HEK293 (cell line): ENCODE measurements at regions not wholly inside any gene's neighbourhood (a gene's known extent, or its start where the extent isn't known, plus 50 kb on each side); places are given as distances from the start of the nearest gene placed in this dataset.

Experiments used
- CTCF ChIA-PET: fragments of 350-600 bp; formaldehyde crosslinking; extraction: SDS; loops from one replicate; lab custom pipeline; 2021; ENCODE audit warnings: antibody characterized with exemption; lab: Yijun Ruan, JAX
- POLR2A ChIA-PET: fragments of 300-600 bp; formaldehyde crosslinking; extraction: SDS; loops from one replicate; lab custom pipeline; 2020; ENCODE audit warnings: antibody characterized with exemption, inconsistent platforms; lab: Yijun Ruan, JAX
- H3K27ac ChIP-seq: fragments of 200-500 bp; sonication (Bioruptor generic); 2 replicates; pipeline ENCODE4 v1.5.1; 2014; ENCODE audit warnings: low read depth, low read length, control low read depth, inconsistent platforms; ENCODE audit errors: extremely low read depth
- H3K36me3 ChIP-seq, 2 experiments: fragments of 200-500 bp in 1 of 2; sonication (Bioruptor generic) in 1 of 2; 1 replicate in 1 of 2; 2 replicates in 1 of 2; pipeline ENCODE4 v1.5.1; 2014 to 2017; ENCODE audit warnings: inconsistent platforms in 2 of 2, low read length in 2 of 2; ENCODE audit not compliant: control insufficient read depth in 2 of 2, insufficient read depth in 1 of 2
- H3K4me1 ChIP-seq: fragments of 200-500 bp; sonication (Bioruptor generic); 2 replicates; pipeline ENCODE4 v1.5.1; 2014; ENCODE audit warnings: mild to moderate bottlenecking, low read length, inconsistent platforms; ENCODE audit not compliant: control insufficient read depth, insufficient read depth
- H3K4me3 ChIP-seq: 2 replicates; pipeline ENCODE4 v1.5.1; 2011; ENCODE audit warnings: low read depth, mild to moderate bottlenecking, control low read depth, low read length, moderate library complexity
- H3K9me3 ChIP-seq: fragments of 200-500 bp; sonication (Bioruptor generic); 2 replicates; pipeline ENCODE4 v1.5.1; 2014; ENCODE audit warnings: low read depth, low read length, inconsistent platforms; ENCODE audit not compliant: control insufficient read depth, insufficient read depth
- GLI4 ChIP-seq: fragments of 450-650 bp; formaldehyde crosslinking; IDR thresholded peaks from 2 replicates; pipeline ENCODE4 v1.5.1; 2016; ENCODE audit warnings: missing biosample characterization, missing genetic modification characterization
- GLIS1 ChIP-seq: fragments of 450-650 bp; formaldehyde crosslinking; IDR thresholded peaks from 2 replicates; pipeline ENCODE4 v1.5.1; 2016; ENCODE audit warnings: missing biosample characterization, missing genetic modification characterization
- HOXC10 ChIP-seq: sonication (generic); formaldehyde crosslinking; IDR thresholded peaks from 2 replicates; pipeline ENCODE4 v1.8.1; 2023; ENCODE audit warnings: mild to moderate bottlenecking, missing genetic modification reagents
- KLF9 ChIP-seq: fragments of 450-650 bp; formaldehyde crosslinking; IDR thresholded peaks from 2 replicates; pipeline ENCODE4 v1.5.1; 2016; ENCODE audit warnings: missing biosample characterization, missing genetic modification characterization, low read depth
- OSR2 ChIP-seq: fragments of 450-650 bp; formaldehyde crosslinking; IDR thresholded peaks from 2 replicates; pipeline ENCODE4 v1.5.1; 2016; ENCODE audit warnings: missing biosample characterization, missing genetic modification characterization
- SETDB1 ChIP-seq: IDR thresholded peaks from one replicate; pipeline ENCODE4 v1.6.1; 2017; ENCODE audit warnings: mild to moderate bottlenecking, low read length, moderate library complexity, mixed read lengths; ENCODE audit not compliant: insufficient read length
- YY1 ChIP-seq: fragments of 450-650 bp; formaldehyde crosslinking; IDR thresholded peaks from 2 replicates; pipeline ENCODE4 v1.5.1; 2018; ENCODE audit warnings: missing biosample characterization, missing genetic modification characterization
- ZBTB1 ChIP-seq: fragments of 450-650 bp; formaldehyde crosslinking; IDR thresholded peaks from 2 replicates; pipeline ENCODE4 v1.5.1; 2016; ENCODE audit warnings: missing biosample characterization, missing genetic modification characterization
- ZBTB48 ChIP-seq: fragments of 450-650 bp; formaldehyde crosslinking; IDR thresholded peaks from 2 replicates; pipeline ENCODE4 v1.5.1; 2016; ENCODE audit warnings: missing biosample characterization, missing genetic modification characterization
- ZNF169 ChIP-seq: fragments of 450-650 bp; formaldehyde crosslinking; IDR thresholded peaks from 2 replicates; pipeline ENCODE4 v1.5.1; 2016; ENCODE audit warnings: missing biosample characterization, missing genetic modification characterization
- ZNF174 ChIP-seq: fragments of 450-650 bp; formaldehyde crosslinking; IDR thresholded peaks from 2 replicates; pipeline ENCODE4 v1.5.0; 2017; ENCODE audit warnings: missing biosample characterization, mild to moderate bottlenecking, missing genetic modification characterization
- ZNF366 ChIP-seq: fragments of 450-650 bp; formaldehyde crosslinking; conservative IDR thresholded peaks from 2 replicates; pipeline ENCODE4 v1.5.1; 2016; ENCODE audit warnings: missing biosample characterization, missing genetic modification characterization
- ZNF555 ChIP-seq: fragments of 450-650 bp; formaldehyde crosslinking; conservative IDR thresholded peaks from 2 replicates; pipeline ENCODE4 v1.5.1; 2017; ENCODE audit warnings: missing biosample characterization, mild to moderate bottlenecking, missing genetic modification characterization, inconsistent platforms
- ZNF776 ChIP-seq: fragments of 450-650 bp; formaldehyde crosslinking; IDR thresholded peaks from 2 replicates; pipeline ENCODE4 v1.5.0; 2017; ENCODE audit warnings: missing biosample characterization, missing genetic modification characterization, borderline replicate concordance
- ZXDB ChIP-seq: fragments of 450-650 bp; formaldehyde crosslinking; IDR thresholded peaks from 2 replicates; pipeline ENCODE4 v1.5.1; 2016; ENCODE audit warnings: missing biosample characterization, missing genetic modification characterization
- TF ChIP-seq, protein P1 (sequence below): fragments of 450-650 bp; formaldehyde crosslinking; IDR thresholded peaks from 2 replicates; pipeline ENCODE4 v1.5.1; 2016; ENCODE audit warnings: missing biosample characterization, missing genetic modification characterization
- TF ChIP-seq, protein P2 (sequence below): fragments of 450-650 bp; formaldehyde crosslinking; IDR thresholded peaks from 2 replicates; pipeline ENCODE4 v1.5.1; 2016; ENCODE audit warnings: missing biosample characterization, missing genetic modification characterization, borderline replicate concordance
- TF ChIP-seq, protein P3 (sequence below): fragments of 450-650 bp; IDR thresholded peaks from 2 replicates; pipeline ENCODE4 v1.5.1; 2018; ENCODE audit warnings: missing biosample characterization, missing genetic modification characterization
- TF ChIP-seq, protein P4 (sequence below): fragments of 450-650 bp; formaldehyde crosslinking; IDR thresholded peaks from 2 replicates; pipeline ENCODE4 v1.5.1; 2016; ENCODE audit warnings: missing biosample characterization, missing genetic modification characterization

DNA sequence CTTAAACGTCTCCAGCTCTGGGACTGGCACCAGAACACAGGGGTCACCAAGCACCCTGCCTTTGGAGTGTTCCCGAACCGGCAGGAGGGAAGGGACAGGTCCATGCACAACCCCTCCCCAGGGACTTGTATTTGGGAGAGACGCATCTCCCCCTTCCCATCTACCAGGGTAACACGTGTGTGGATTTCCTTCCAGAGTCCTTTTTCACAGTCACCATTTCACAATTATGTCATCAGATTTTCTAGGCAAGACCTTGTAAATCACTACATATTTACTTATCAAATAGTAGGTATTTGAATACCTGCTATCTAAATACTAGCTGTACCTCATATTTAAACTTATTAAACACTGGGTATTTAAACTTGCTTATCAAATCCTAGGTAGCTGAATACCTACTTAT lies 57.4 kb upstream of the AJAP1 start (continued):
- TF ChIP-seq ZNF169, result no peak
- TF ChIP-seq, protein P1, sequence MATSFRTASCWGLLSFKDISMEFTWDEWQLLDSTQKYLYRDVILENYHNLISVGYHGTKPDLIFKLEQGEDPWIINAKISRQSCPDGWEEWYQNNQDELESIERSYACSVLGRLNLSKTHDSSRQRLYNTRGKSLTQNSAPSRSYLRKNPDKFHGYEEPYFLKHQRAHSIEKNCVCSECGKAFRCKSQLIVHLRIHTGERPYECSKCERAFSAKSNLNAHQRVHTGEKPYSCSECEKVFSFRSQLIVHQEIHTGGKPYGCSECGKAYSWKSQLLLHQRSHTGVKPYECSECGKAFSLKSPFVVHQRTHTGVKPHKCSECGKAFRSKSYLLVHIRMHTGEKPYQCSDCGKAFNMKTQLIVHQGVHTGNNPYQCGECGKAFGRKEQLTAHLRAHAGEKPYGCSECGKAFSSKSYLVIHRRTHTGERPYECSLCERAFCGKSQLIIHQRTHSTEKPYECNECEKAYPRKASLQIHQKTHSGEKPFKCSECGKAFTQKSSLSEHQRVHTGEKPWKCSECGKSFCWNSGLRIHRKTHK (tag by site-specific recombination), result no peak
- TF ChIP-seq SETDB1, result no peak
- TF ChIP-seq ZNF366 (tag by site-specific recombination), result no peak
- no peak for TF ChIP-seq KLF9 (tag by site-specific recombination)
- TF ChIP-seq, protein P2, sequence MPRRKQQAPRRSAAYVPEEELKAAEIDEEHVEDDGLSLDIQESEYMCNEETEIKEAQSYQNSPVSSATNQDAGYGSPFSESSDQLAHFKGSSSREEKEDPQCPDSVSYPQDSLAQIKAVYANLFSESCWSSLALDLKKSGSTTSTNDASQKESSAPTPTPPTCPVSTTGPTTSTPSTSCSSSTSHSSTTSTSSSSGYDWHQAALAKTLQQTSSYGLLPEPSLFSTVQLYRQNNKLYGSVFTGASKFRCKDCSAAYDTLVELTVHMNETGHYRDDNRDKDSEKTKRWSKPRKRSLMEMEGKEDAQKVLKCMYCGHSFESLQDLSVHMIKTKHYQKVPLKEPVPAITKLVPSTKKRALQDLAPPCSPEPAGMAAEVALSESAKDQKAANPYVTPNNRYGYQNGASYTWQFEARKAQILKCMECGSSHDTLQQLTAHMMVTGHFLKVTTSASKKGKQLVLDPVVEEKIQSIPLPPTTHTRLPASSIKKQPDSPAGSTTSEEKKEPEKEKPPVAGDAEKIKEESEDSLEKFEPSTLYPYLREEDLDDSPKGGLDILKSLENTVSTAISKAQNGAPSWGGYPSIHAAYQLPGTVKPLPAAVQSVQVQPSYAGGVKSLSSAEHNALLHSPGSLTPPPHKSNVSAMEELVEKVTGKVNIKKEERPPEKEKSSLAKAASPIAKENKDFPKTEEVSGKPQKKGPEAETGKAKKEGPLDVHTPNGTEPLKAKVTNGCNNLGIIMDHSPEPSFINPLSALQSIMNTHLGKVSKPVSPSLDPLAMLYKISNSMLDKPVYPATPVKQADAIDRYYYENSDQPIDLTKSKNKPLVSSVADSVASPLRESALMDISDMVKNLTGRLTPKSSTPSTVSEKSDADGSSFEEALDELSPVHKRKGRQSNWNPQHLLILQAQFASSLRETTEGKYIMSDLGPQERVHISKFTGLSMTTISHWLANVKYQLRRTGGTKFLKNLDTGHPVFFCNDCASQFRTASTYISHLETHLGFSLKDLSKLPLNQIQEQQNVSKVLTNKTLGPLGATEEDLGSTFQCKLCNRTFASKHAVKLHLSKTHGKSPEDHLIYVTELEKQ, result no peak
- TF ChIP-seq, all 188 proteins: peak for 0

DNA sequence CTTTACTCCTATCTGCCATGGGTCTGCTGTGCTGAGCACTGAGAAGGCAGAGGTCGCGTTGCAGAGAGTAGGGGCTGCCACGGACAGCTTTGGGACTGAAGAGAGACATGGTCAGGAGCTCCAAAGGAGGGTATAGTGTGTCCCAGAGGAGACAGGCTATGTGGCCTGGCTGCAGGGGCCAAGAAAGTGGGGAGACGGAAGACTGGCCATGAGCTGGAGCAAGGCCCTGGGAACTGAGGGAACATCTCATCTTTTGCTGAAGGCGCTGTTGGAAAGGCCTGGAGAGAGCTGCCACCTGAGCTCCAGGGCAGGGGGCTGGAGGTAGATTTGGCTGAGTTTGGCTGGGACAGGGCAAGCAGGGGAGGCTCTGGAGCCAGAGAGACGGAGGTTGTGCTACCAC lies 55.8 kb upstream of the AJAP1 start:
- Histone ChIP-seq H3K4me3 (no peak overlapping the region), H3K9me3 (no peaks in the 10 kb centered on the region)
- POLR2A ChIA-PET, result no interaction called here
- no peak for TF ChIP-seq GLI4 (tag by site-specific recombination)
- no peak for TF ChIP-seq YY1
- no peak for TF ChIP-seq ZBTB1 (tag by site-specific recombination)
- no peak for TF ChIP-seq ZBTB48 (tag by site-specific recombination)
- TF ChIP-seq, all 188 proteins: peak for 0
- CTCF ChIA-PET, result no interaction called here
- H3K27ac ChIP-seq, result no peak overlapping the region
- no peaks in the 10 kb centered on the region for H3K36me3 ChIP-seq
- H3K4me1 ChIP-seq, result no peaks in the 10 kb centered on the region

DNA sequence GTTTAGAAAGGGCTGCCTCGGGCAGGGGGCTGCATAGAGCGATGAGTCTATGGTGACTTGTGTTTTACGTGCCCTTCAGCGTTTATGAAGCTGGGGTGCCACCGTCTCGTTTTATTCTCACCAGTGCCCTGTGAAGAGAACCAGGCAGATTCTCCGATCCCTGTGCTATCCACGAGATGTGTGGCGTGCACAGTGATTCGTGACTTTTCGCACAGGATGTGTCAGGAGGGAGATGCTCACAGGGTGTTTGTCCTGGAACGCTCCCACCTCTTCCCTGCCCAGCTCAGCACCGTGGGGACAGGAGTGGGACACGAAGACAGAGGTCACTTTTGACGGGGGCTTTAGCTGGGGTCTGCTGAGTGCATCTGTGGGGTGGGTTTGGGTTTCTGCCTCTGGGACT lies 54.9 kb upstream of the AJAP1 start:
- Histone ChIP-seq H3K27ac (no peak overlapping the region), H3K4me1 (no peaks in the 10 kb centered on the region), H3K4me3 (no peak overlapping the region), H3K36me3 (no peaks in the 10 kb centered on the region), H3K9me3 (no peaks in the 10 kb centered on the region)
- ChIA-PET POLR2A (no interaction called here), CTCF (no interaction called here)
- TF ChIP-seq ZNF776 (no peak), ZXDB (tag by site-specific recombination) (no peak), ZNF174 (tag by site-specific recombination) (no peak), ZNF555 (tag by site-specific recombination) (no peak), ZBTB1 (tag by site-specific recombination) (no peak), HOXC10 (CRISPR knock-in tag) (no peak), ZNF169 (no peak), GLIS1 (no peak), OSR2 (no peak)
- TF ChIP-seq, protein P3, sequence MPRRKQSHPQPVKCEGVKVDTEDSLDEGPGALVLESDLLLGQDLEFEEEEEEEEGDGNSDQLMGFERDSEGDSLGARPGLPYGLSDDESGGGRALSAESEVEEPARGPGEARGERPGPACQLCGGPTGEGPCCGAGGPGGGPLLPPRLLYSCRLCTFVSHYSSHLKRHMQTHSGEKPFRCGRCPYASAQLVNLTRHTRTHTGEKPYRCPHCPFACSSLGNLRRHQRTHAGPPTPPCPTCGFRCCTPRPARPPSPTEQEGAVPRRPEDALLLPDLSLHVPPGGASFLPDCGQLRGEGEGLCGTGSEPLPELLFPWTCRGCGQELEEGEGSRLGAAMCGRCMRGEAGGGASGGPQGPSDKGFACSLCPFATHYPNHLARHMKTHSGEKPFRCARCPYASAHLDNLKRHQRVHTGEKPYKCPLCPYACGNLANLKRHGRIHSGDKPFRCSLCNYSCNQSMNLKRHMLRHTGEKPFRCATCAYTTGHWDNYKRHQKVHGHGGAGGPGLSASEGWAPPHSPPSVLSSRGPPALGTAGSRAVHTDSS (tag by site-specific recombination), result no peak
- TF ChIP-seq, protein P4, sequence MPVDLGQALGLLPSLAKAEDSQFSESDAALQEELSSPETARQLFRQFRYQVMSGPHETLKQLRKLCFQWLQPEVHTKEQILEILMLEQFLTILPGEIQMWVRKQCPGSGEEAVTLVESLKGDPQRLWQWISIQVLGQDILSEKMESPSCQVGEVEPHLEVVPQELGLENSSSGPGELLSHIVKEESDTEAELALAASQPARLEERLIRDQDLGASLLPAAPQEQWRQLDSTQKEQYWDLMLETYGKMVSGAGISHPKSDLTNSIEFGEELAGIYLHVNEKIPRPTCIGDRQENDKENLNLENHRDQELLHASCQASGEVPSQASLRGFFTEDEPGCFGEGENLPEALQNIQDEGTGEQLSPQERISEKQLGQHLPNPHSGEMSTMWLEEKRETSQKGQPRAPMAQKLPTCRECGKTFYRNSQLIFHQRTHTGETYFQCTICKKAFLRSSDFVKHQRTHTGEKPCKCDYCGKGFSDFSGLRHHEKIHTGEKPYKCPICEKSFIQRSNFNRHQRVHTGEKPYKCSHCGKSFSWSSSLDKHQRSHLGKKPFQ (tag by site-specific recombination), result no peak
